Motor neuron (in vitro differentiated cells): ENCODE measurements at regions not wholly inside any gene's neighbourhood (a gene's known extent, or its start where the extent isn't known, plus 50 kb on each side); places are given as distances from the start of the nearest gene placed in this dataset.

ENCODE experiments used
- ATAC-seq, 8 experiments: fragments of 200-7000 bp; cut with Tn5 transposase; replicated peaks in 6 of 8; 2 replicates each; pipeline ENCODE4 v1.8.0; 2021; ENCODE audit warnings: mild to moderate bottlenecking in 8 of 8, moderate library complexity in 8 of 8
- H3K27ac ChIP-seq, 2 donors: fragments of 250-450 bp; sonication (Bioruptor Pico); 2 replicates each; pipeline ENCODE4 v1.9.0; 2021; ENCODE audit warnings: antibody characterized with exemption in 2 of 2, mild to moderate bottlenecking in 2 of 2, moderate library complexity in 1 of 2
- H3K4me1 ChIP-seq, 2 donors: fragments of 250-450 bp; sonication (Bioruptor Pico); replicated peaks in 1 of 2; 2 replicates each; pipeline ENCODE4 v1.6.1; 2021; ENCODE audit warnings: antibody characterized with exemption in 2 of 2, mild to moderate bottlenecking in 2 of 2, moderate library complexity in 1 of 2
- H3K4me3 ChIP-seq, 5 donors: fragments of 250-450 bp; sonication (Bioruptor Pico); 2 replicates each; pipeline ENCODE4 v1.9.0; 2021; ENCODE audit warnings: antibody characterized with exemption in 5 of 5, mild to moderate bottlenecking in 5 of 5, moderate library complexity in 4 of 5
- WGBS, 10 experiments: fragments of 450-650 bp; shearing (Covaris generic); methylation state at CpG; one replicate each; pipeline ENCODE4 v1.0.0; 2022; 5-methylcytosine and 5-hydroxymethylcytosine counted together
- in situ Hi-C, 9 experiments: fragments of 400-800 bp; cut with MboI; loops; one replicate each; pipeline ENCODE4 v1.15.0; 2021; ENCODE audit warnings: low sequenced_read_pairs in 9 of 9, low pct_unique_long_range_greater_than_20kb in 2 of 9; ENCODE audit not compliant: unreplicated experiment in 9 of 9

- 61 to 100% (median 93%) methylated on average over 2 to 5 of the region's 5 CpGs; no CpG with 5 or more reads in 5 of the 10 experiments for WGBS, 10 experiments
- no peak overlapping the region for H3K4me3 ChIP-seq
- ATAC-seq = no peak
- H3K4me1 ChIP-seq = peaks cover 17 to 19% of the 10 kb centered on the region in 2 donors
- H3K27ac ChIP-seq = no peak overlapping the region
- in situ Hi-C loops = no loop called here
These were observed 484.6 kb downstream of the RPS24 start for GRCh38 chr10:78518224-78518623.

- peak; percentile 34 to 96 (median 84) for ATAC-seq
- Histone ChIP-seq H3K4me3 (no peak overlapping the region), H3K27ac (peak overlapping the region in 1 of 2 donors; percentile 6), H3K4me1 (peaks cover 17 to 19% of the 10 kb centered on the region in 2 donors)
- 0 to 83% (median 65%) methylated on average over 1 to 4 of the region's 4 CpGs; no CpG with 5 or more reads in 4 of the 10 experiments for WGBS, 10 experiments
- in situ Hi-C loops = no loop called here
These were observed 487.2 kb downstream of the RPS24 start for GRCh38 chr10:78520737-78521430.

GRCh38 chr10:78523453-78523852 is 489.8 kb downstream of the RPS24 start:
- Histone ChIP-seq H3K4me3 (no peak overlapping the region), H3K4me1 (peaks cover 11 to 13% of the 10 kb centered on the region in 2 donors), H3K27ac (no peak overlapping the region)
- peak in 4 of 8 experiments; percentile 10 to 42 (median 37) for ATAC-seq
- in situ Hi-C loops = no loop called here
- WGBS, 10 experiments = 86% methylated on average over 1 of the region's 1 CpG; no CpG with 5 or more reads in 9 of the 10 experiments

- Histone ChIP-seq H3K27ac (no peak overlapping the region), H3K4me1 (peaks cover 20 to 22% of the 10 kb centered on the region in 2 donors), H3K4me3 (no peak overlapping the region)
- in situ Hi-C loops = no loop called here
- ATAC-seq = no peak
- WGBS, 10 experiments = 63 to 95% (median 77%) methylated on average over 2 to 5 of the region's 5 CpGs; no CpG with 5 or more reads in 1 of the 10 experiments
These were observed 490.7 kb downstream of the RPS24 start for GRCh38 chr10:78524342-78524741.

GRCh38 chr10:78524941-78525340 is 491.3 kb downstream of the RPS24 start:
- 62 to 96% (median 79%) methylated on average over 2 to 4 of the region's 4 CpGs; no CpG with 5 or more reads in 4 of the 10 experiments for WGBS, 10 experiments
- peak in 1 of 8 experiments; percentile 18 for ATAC-seq
- H3K27ac ChIP-seq = no peak overlapping the region
- H3K4me1 ChIP-seq = peaks cover 24 to 26% of the 10 kb centered on the region in 2 donors
- no peak overlapping the region for H3K4me3 ChIP-seq
- in situ Hi-C loops = no loop called here

GRCh38 chr10:78526347-78526746 is 492.7 kb downstream of the RPS24 start:
- Histone ChIP-seq H3K4me1 (peaks cover 13 to 14% of the 10 kb centered on the region in 2 donors), H3K4me3 (no peak overlapping the region), H3K27ac (no peak overlapping the region)
- no peak for ATAC-seq
- WGBS, 10 experiments = 14 to 90% (median 66%) methylated on average over 1 to 3 of the region's 3 CpGs; no CpG with 5 or more reads in 4 of the 10 experiments
- in situ Hi-C loops = no loop called here

GRCh38 chr10:78527296-78527695 is 493.6 kb downstream of the RPS24 start:
- Histone ChIP-seq H3K27ac (no peak overlapping the region), H3K4me3 (no peak overlapping the region), H3K4me1 (peaks cover 13% of the 10 kb centered on the region in 2 donors)
- ATAC-seq = no peak
- in situ Hi-C loops = no loop called here
- 52 to 100% (median 86%) methylated on average over 1 to 9 of the region's 10 CpGs; no CpG with 5 or more reads in 1 of the 10 experiments for WGBS, 10 experiments

GRCh38 chr10:78528749-78529204 is 495.1 kb downstream of the RPS24 start:
- peak in 3 of 8 experiments; percentile 12 to 80 (median 49) for ATAC-seq
- 43 to 95% (median 71%) methylated on average over 2 to 13 of the region's 13 CpGs for WGBS, 10 experiments
- in situ Hi-C loops = no loop called here
- no peak overlapping the region for H3K4me3 ChIP-seq
- no peak overlapping the region for H3K27ac ChIP-seq
- H3K4me1 ChIP-seq = peaks cover 13% of the 10 kb centered on the region in 2 donors

- Histone ChIP-seq H3K4me3 (no peak overlapping the region), H3K4me1 (peaks cover 13% of the 10 kb centered on the region in 2 donors), H3K27ac (no peak overlapping the region)
- 67 to 100% (median 92%) methylated on average over 1 to 2 of the region's 2 CpGs; no CpG with 5 or more reads in 3 of the 10 experiments for WGBS, 10 experiments
- peak in 1 of 8 experiments; percentile 12 for ATAC-seq
- in situ Hi-C loops = no loop called here
These were observed 495.6 kb downstream of the RPS24 start for GRCh38 chr10:78529262-78529661.

- no peak overlapping the region for H3K27ac ChIP-seq
- peaks cover 13% of the 10 kb centered on the region in 2 donors for H3K4me1 ChIP-seq
- no peak overlapping the region for H3K4me3 ChIP-seq
- ATAC-seq = no peak
- in situ Hi-C loops = no loop called here
- 14 to 83% (median 50%) methylated on average over 1 to 2 of the region's 3 CpGs; no CpG with 5 or more reads in 5 of the 10 experiments for WGBS, 10 experiments
These were observed 497.4 kb downstream of the RPS24 start for GRCh38 chr10:78531088-78531487.

- 76 to 100% (median 83%) methylated on average over 1 to 3 of the region's 3 CpGs; no CpG with 5 or more reads in 2 of the 10 experiments for WGBS, 10 experiments
- Histone ChIP-seq H3K27ac (no peak overlapping the region), H3K4me1 (peaks cover 17 to 20% of the 10 kb centered on the region in 2 donors), H3K4me3 (no peak overlapping the region)
- in situ Hi-C loops = no loop called here
- ATAC-seq = no peak
These were observed 498.9 kb downstream of the RPS24 start for GRCh38 chr10:78532480-78533042.

- Histone ChIP-seq H3K4me1 (peaks cover 18 to 22% of the 10 kb centered on the region in 2 donors), H3K27ac (no peak overlapping the region), H3K4me3 (no peak overlapping the region)
- in situ Hi-C loops = no loop called here
- 50 to 100% (median 81%) methylated on average over 1 to 4 of the region's 5 CpGs; no CpG with 5 or more reads in 1 of the 10 experiments for WGBS, 10 experiments
- ATAC-seq = no peak
These were observed 499.4 kb downstream of the RPS24 start for GRCh38 chr10:78533098-78533497.

- Histone ChIP-seq H3K4me3 (no peak overlapping the region), H3K27ac (no peak overlapping the region), H3K4me1 (peaks cover 15 to 19% of the 10 kb centered on the region in 2 donors)
- ATAC-seq = no peak
- 40 to 100% (median 80%) methylated on average over 1 to 3 of the region's 5 CpGs; no CpG with 5 or more reads in 3 of the 10 experiments for WGBS, 10 experiments
- in situ Hi-C loops = no loop called here
These were observed 500.1 kb downstream of the RPS24 start for GRCh38 chr10:78533776-78534175.
